Vagina (tissue), 2 donors: ENCODE measurements at regions not wholly inside any gene's neighbourhood (a gene's known extent, or its start where the extent isn't known, plus 50 kb on each side); places are given as distances from the start of the nearest gene placed in this dataset.

ENCODE experiments used
- POLR2A ChIP-seq, 2 donors: fragments of 450-650 bp; IDR thresholded peaks; one replicate each; pipeline ENCODE4 v1.6.1; 2017; ENCODE audit warnings: antibody characterized with exemption in 2 of 2, mild to moderate bottlenecking in 2 of 2, moderate library complexity in 2 of 2
- POLR2AphosphoS5 ChIP-seq, 2 donors: sonication (generic); formaldehyde crosslinking; IDR thresholded peaks; one replicate each; pipeline ENCODE4 v1.9.0; 2017; ENCODE audit warnings: antibody characterized with exemption in 2 of 2, mild to moderate bottlenecking in 2 of 2, low read depth in 1 of 2; ENCODE audit not compliant: insufficient read depth in 1 of 2
- TF ChIP-seq, protein P1 (sequence below), 3 experiments: fragments of 450-650 bp in 2 of 3; fragments of 200-600 bp in 1 of 3; sonication (generic) in 1 of 3; IDR thresholded peaks; one replicate each; pipeline ENCODE4 v1.5.1; 2017 to 2019; ENCODE audit warnings: antibody characterized with exemption in 3 of 3, mild to moderate bottlenecking in 2 of 3, moderate library complexity in 2 of 3

- TF ChIP-seq, protein P1, sequence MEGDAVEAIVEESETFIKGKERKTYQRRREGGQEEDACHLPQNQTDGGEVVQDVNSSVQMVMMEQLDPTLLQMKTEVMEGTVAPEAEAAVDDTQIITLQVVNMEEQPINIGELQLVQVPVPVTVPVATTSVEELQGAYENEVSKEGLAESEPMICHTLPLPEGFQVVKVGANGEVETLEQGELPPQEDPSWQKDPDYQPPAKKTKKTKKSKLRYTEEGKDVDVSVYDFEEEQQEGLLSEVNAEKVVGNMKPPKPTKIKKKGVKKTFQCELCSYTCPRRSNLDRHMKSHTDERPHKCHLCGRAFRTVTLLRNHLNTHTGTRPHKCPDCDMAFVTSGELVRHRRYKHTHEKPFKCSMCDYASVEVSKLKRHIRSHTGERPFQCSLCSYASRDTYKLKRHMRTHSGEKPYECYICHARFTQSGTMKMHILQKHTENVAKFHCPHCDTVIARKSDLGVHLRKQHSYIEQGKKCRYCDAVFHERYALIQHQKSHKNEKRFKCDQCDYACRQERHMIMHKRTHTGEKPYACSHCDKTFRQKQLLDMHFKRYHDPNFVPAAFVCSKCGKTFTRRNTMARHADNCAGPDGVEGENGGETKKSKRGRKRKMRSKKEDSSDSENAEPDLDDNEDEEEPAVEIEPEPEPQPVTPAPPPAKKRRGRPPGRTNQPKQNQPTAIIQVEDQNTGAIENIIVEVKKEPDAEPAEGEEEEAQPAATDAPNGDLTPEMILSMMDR (IDR thresholded peaks at IDR 0.05) = no peak
- TF ChIP-seq POLR2A (IDR thresholded peaks at IDR 0.05) (no peak), POLR2AphosphoS5 (IDR thresholded peaks at IDR 0.05; ENCODE audit: insufficient read depth in 1 of 2, low read depth in 1 of 2) (no peak)
Measured at GRCh38 chr2:158914066-158914465, 54.4 kb upstream of the TANC1 start.
